ENCODE measurements at regions not wholly inside any gene's neighbourhood (a gene's known extent, or its start where the extent isn't known, plus 50 kb on each side); places are given as distances from the start of the nearest gene placed in this dataset.
A peak's percentile ranks its signal among the peaks of the same experiment; 100 is the strongest.

DNA sequence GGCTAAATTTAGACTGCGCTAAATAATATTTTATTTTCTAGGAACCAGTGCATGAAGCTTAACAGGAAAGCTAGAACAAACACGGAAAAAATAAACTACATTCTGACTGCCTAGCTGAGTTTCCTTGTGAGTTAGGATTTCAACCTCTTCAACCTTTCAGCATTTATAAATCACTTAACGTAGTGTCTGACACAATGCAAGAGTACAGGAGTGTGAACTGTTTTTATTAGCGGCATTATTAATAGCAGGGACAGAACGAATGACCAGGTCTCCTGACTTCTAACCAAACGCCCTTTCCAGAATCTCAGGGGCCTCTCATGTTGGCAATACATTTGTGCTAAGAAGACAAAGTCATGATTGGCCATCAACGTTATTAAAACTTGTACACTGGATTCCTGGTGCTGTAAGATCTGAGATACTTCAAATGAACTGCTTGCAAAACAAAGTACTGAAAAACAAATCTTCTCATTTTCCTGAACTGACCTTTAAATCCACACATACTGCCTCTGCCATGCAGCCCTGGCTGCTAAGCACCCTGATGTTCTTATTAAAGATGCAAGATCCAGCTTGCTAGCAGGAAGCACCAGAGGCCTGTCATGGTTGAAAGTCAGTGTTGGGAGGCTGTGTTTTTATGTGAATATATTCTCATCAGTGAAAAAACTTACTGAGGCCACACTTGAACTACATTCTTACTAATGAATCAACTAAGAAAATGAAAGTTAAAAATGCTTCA, 380.4 kb upstream of the CPEB2 start:
- Histone ChIP-seq H3K36me3 (ENCODE audit: insufficient read depth) (no peaks in the 10 kb centered on the region), H3K79me2 (replicated peaks; ENCODE audit: insufficient read depth) (no peaks in the 10 kb centered on the region), H3K9me2 (ENCODE audit: insufficient read depth) (peaks cover 7% of the 10 kb centered on the region; the same call in 1 of the 2 replicates), H3K4me2 (no peak overlapping the region), H3K4me3 (no peak overlapping the region), H3F3A (replicated peaks; ENCODE audit: low read depth) (no peaks in the 10 kb centered on the region), H3K27ac (ENCODE audit: low read depth) (no peak overlapping the region), H3K27me3 (ENCODE audit: insufficient read depth) (no peaks in the 10 kb centered on the region), H3K4me1 (ENCODE audit: insufficient read depth) (peaks cover 28% of the 10 kb centered on the region), H2AFZ (0 out of 2 replicates have a peak overlapping the region, but pooled peaks have one; percentile 20), H4K20me1 (replicated peaks; ENCODE audit: insufficient read depth) (no peaks in the 10 kb centered on the region)
- Mint-ChIP-seq H3K9me3 (peaks cover 3% of the 10 kb centered on the region; the same call in 1 of the 3 replicates), H3K4me1 (peaks cover 31% of the 10 kb centered on the region), H3K27ac (no peak overlapping the region), H3K4me3 (no peak overlapping the region), H3K36me3 (ENCODE audit: low read depth) (peaks cover 3% of the 10 kb centered on the region; the same call in 1 of the 3 replicates), H3K27me3 (ENCODE audit: insufficient read depth, low read depth, poor library complexity) (peaks cover 6% of the 10 kb centered on the region)
- TF ChIP-seq, protein P1, sequence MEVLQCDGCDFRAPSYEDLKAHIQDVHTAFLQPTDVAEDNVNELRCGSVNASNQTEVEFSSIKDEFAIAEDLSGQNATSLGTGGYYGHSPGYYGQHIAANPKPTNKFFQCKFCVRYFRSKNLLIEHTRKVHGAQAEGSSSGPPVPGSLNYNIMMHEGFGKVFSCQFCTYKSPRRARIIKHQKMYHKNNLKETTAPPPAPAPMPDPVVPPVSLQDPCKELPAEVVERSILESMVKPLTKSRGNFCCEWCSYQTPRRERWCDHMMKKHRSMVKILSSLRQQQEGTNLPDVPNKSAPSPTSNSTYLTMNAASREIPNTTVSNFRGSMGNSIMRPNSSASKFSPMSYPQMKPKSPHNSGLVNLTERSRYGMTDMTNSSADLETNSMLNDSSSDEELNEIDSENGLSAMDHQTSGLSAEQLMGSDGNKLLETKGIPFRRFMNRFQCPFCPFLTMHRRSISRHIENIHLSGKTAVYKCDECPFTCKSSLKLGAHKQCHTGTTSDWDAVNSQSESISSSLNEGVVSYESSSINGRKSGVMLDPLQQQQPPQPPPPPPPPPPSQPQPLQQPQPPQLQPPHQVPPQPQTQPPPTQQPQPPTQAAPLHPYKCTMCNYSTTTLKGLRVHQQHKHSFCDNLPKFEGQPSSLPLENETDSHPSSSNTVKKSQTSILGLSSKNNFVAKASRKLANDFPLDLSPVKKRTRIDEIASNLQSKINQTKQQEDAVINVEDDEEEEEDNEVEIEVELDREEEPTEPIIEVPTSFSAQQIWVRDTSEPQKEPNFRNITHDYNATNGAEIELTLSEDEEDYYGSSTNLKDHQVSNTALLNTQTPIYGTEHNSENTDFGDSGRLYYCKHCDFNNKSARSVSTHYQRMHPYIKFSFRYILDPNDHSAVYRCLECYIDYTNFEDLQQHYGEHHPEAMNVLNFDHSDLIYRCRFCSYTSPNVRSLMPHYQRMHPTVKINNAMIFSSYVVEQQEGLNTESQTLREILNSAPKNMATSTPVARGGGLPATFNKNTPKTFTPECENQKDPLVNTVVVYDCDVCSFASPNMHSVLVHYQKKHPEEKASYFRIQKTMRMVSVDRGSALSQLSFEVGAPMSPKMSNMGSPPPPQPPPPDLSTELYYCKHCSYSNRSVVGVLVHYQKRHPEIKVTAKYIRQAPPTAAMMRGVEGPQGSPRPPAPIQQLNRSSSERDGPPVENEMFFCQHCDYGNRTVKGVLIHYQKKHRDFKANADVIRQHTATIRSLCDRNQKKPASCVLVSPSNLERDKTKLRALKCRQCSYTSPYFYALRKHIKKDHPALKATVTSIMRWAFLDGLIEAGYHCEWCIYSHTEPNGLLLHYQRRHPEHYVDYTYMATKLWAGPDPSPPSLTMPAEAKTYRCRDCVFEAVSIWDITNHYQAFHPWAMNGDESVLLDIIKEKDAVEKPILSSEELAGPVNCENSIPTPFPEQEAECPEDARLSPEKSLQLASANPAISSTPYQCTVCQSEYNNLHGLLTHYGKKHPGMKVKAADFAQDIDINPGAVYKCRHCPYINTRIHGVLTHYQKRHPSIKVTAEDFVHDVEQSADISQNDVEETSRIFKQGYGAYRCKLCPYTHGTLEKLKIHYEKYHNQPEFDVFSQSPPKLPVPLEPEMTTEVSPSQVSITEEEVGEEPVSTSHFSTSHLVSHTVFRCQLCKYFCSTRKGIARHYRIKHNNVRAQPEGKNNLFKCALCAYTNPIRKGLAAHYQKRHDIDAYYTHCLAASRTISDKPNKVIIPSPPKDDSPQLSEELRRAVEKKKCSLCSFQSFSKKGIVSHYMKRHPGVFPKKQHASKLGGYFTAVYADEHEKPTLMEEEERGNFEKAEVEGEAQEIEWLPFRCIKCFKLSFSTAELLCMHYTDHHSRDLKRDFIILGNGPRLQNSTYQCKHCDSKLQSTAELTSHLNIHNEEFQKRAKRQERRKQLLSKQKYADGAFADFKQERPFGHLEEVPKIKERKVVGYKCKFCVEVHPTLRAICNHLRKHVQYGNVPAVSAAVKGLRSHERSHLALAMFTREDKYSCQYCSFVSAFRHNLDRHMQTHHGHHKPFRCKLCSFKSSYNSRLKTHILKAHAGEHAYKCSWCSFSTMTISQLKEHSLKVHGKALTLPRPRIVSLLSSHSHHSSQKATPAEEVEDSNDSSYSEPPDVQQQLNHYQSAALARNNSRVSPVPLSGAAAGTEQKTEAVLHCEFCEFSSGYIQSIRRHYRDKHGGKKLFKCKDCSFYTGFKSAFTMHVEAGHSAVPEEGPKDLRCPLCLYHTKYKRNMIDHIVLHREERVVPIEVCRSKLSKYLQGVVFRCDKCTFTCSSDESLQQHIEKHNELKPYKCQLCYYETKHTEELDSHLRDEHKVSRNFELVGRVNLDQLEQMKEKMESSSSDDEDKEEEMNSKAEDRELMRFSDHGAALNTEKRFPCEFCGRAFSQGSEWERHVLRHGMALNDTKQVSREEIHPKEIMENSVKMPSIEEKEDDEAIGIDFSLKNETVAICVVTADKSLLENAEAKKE (CRISPR knock-in tag; IDR thresholded peaks at IDR 0.05): no peak
- TF ChIP-seq EZH2 (IDR thresholded peaks at IDR 0.05; ENCODE audit: low read depth, unreplicated experiment) (no peak), JUNB (IDR thresholded peaks at IDR 0.05; ENCODE audit: unreplicated experiment) (no peak), POLR2AphosphoS5 (IDR thresholded peaks at IDR 0.05; ENCODE audit: low read depth) (no peak), EZH2phosphoT487 (IDR thresholded peaks at IDR 0.05; ENCODE audit: unreplicated experiment) (no peak), ZNF114 (CRISPR knock-in tag; IDR thresholded peaks at IDR 0.05) (no peak), STAT1 (IDR thresholded peaks at IDR 0.05; ENCODE audit: unreplicated experiment) (no peak), CREB1 (CRISPR knock-in tag; IDR thresholded peaks at IDR 0.05; ENCODE audit: low read depth) (no peak), NANOG (IDR thresholded peaks at IDR 0.05; ENCODE audit: borderline replicate concordance) (no peak)
- TF ChIP-seq, protein P2, sequence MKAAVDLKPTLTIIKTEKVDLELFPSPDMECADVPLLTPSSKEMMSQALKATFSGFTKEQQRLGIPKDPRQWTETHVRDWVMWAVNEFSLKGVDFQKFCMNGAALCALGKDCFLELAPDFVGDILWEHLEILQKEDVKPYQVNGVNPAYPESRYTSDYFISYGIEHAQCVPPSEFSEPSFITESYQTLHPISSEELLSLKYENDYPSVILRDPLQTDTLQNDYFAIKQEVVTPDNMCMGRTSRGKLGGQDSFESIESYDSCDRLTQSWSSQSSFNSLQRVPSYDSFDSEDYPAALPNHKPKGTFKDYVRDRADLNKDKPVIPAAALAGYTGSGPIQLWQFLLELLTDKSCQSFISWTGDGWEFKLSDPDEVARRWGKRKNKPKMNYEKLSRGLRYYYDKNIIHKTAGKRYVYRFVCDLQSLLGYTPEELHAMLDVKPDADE (IDR thresholded peaks at IDR 0.05): no peak
- TF ChIP-seq, protein P3, sequence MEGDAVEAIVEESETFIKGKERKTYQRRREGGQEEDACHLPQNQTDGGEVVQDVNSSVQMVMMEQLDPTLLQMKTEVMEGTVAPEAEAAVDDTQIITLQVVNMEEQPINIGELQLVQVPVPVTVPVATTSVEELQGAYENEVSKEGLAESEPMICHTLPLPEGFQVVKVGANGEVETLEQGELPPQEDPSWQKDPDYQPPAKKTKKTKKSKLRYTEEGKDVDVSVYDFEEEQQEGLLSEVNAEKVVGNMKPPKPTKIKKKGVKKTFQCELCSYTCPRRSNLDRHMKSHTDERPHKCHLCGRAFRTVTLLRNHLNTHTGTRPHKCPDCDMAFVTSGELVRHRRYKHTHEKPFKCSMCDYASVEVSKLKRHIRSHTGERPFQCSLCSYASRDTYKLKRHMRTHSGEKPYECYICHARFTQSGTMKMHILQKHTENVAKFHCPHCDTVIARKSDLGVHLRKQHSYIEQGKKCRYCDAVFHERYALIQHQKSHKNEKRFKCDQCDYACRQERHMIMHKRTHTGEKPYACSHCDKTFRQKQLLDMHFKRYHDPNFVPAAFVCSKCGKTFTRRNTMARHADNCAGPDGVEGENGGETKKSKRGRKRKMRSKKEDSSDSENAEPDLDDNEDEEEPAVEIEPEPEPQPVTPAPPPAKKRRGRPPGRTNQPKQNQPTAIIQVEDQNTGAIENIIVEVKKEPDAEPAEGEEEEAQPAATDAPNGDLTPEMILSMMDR (conservative IDR thresholded peaks at IDR 0.05; ENCODE audit: low read depth in 2 of 2): no peak
- TF ChIP-seq, protein P4, sequence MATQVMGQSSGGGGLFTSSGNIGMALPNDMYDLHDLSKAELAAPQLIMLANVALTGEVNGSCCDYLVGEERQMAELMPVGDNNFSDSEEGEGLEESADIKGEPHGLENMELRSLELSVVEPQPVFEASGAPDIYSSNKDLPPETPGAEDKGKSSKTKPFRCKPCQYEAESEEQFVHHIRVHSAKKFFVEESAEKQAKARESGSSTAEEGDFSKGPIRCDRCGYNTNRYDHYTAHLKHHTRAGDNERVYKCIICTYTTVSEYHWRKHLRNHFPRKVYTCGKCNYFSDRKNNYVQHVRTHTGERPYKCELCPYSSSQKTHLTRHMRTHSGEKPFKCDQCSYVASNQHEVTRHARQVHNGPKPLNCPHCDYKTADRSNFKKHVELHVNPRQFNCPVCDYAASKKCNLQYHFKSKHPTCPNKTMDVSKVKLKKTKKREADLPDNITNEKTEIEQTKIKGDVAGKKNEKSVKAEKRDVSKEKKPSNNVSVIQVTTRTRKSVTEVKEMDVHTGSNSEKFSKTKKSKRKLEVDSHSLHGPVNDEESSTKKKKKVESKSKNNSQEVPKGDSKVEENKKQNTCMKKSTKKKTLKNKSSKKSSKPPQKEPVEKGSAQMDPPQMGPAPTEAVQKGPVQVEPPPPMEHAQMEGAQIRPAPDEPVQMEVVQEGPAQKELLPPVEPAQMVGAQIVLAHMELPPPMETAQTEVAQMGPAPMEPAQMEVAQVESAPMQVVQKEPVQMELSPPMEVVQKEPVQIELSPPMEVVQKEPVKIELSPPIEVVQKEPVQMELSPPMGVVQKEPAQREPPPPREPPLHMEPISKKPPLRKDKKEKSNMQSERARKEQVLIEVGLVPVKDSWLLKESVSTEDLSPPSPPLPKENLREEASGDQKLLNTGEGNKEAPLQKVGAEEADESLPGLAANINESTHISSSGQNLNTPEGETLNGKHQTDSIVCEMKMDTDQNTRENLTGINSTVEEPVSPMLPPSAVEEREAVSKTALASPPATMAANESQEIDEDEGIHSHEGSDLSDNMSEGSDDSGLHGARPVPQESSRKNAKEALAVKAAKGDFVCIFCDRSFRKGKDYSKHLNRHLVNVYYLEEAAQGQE (IDR thresholded peaks at IDR 0.05; ENCODE audit: unreplicated experiment): no peak
- ATAC-seq (peak; percentile 38; the same call in 2 of the 3 replicates), DNase-seq (ENCODE audit: low spot score) (no peak)

Data from GM23338 (cell line).